ENCODE measurements at regions not wholly inside any gene's neighbourhood (a gene's known extent, or its start where the extent isn't known, plus 50 kb on each side); places are given as distances from the start of the nearest gene placed in this dataset.

DNA sequence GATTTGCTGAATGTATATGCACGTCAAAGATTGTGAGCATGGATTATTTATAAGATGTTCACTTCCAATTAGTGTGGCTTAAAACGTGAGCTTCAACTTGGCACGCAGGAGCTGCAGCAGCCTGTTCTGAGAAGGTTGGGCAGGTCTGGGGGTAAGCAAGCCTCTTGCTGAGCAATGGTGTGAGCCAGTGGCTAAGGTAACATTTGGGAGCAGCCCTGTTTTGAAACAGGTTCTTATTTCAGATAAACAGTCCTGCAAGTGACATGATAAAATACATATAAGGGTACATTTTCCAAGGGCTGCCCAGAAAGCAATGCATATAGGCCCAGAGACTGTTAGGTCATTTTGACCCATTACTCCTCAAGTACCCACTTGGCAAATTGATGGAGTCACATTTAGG, 415.3 kb downstream of the ZNF521 start:
- DNase-seq (no peak), ATAC-seq (no peak)
- no peak for TF ChIP-seq CTCF (IDR thresholded peaks at IDR 0.05)
- Mint-ChIP-seq H3K27ac (no peak overlapping the region), H3K36me3 (no peaks in the 10 kb centered on the region), H3K9me3 (no peaks in the 10 kb centered on the region), H3K27me3 (ENCODE audit: low read depth in 2 of 2) (no peaks in the 10 kb centered on the region), H3K4me1 (no peaks in the 10 kb centered on the region), H3K4me3 (no peak overlapping the region)
- 92% methylated on average over 3 of the region's 3 CpGs for WGBS (ENCODE audit: insufficient coverage)
- Histone ChIP-seq H3K27ac (ENCODE audit: low read length) (no peak overlapping the region), H3K36me3 (ENCODE audit: control insufficient read depth, insufficient read depth, low read length) (no peaks in the 10 kb centered on the region), H3K27me3 (ENCODE audit: control insufficient read depth, insufficient read depth, low read length) (no peaks in the 10 kb centered on the region), H3K4me3 (ENCODE audit: low read length) (no peak overlapping the region), H3K4me1 (ENCODE audit: control insufficient read depth, insufficient read depth, low read length) (no peaks in the 10 kb centered on the region), H3K9me3 (ENCODE audit: control insufficient read depth, insufficient read depth, low read length) (no peaks in the 10 kb centered on the region)
- intact Hi-C loops (cut with micrococcal nuclease): no loop called here

- TF ChIP-seq CTCF (IDR thresholded peaks at IDR 0.05): no peak
- Mint-ChIP-seq H3K27me3 (ENCODE audit: low read depth in 2 of 2) (no peaks in the 10 kb centered on the region), H3K27ac (no peak overlapping the region), H3K9me3 (no peaks in the 10 kb centered on the region), H3K36me3 (no peaks in the 10 kb centered on the region), H3K4me3 (no peak overlapping the region), H3K4me1 (no peaks in the 10 kb centered on the region)
- no peaks in the 10 kb centered on the region for H3K36me3 ChIP-seq (ENCODE audit: control insufficient read depth, insufficient read depth, low read length)
- H3K27ac ChIP-seq (ENCODE audit: low read length): no peak overlapping the region
- DNase-seq (no peak), ATAC-seq (no peak)
- no peaks in the 10 kb centered on the region for H3K9me3 ChIP-seq (ENCODE audit: control insufficient read depth, insufficient read depth, low read length)
- intact Hi-C loops (cut with micrococcal nuclease): no loop called here
- no peaks in the 10 kb centered on the region for H3K27me3 ChIP-seq (ENCODE audit: control insufficient read depth, insufficient read depth, low read length)
- no peak overlapping the region for H3K4me3 ChIP-seq (ENCODE audit: low read length)
- H3K4me1 ChIP-seq (ENCODE audit: control insufficient read depth, insufficient read depth, low read length): no peaks in the 10 kb centered on the region
- 96% methylated on average over 5 of the region's 5 CpGs for WGBS (ENCODE audit: insufficient coverage)
Measured at GRCh38 chr18:24937639-24938275, 414.2 kb downstream of the ZNF521 start.

- WGBS (ENCODE audit: insufficient coverage): 87% methylated on average over 6 of the region's 6 CpGs
- no peak for DNase-seq
- no peaks in the 10 kb centered on the region for H3K36me3 Mint-ChIP-seq
- no peak overlapping the region for H3K4me3 Mint-ChIP-seq
- peaks cover 6 to 7% of the 10 kb centered on the region in 2 donors for H3K4me1 Mint-ChIP-seq
- no peaks in the 10 kb centered on the region for H3K36me3 ChIP-seq (ENCODE audit: control insufficient read depth, insufficient read depth, low read length)
- no peaks in the 10 kb centered on the region for H3K9me3 Mint-ChIP-seq
- ATAC-seq: no peak
- H3K27me3 Mint-ChIP-seq (ENCODE audit: low read depth in 2 of 2): no peaks in the 10 kb centered on the region
- intact Hi-C loops (cut with micrococcal nuclease): no loop called here
- no peak overlapping the region for H3K27ac ChIP-seq (ENCODE audit: low read length)
- H3K4me1 ChIP-seq (ENCODE audit: control insufficient read depth, insufficient read depth, low read length): no peaks in the 10 kb centered on the region
- no peaks in the 10 kb centered on the region for H3K9me3 ChIP-seq (ENCODE audit: control insufficient read depth, insufficient read depth, low read length)
- no peak overlapping the region for H3K27ac Mint-ChIP-seq
- H3K27me3 ChIP-seq (ENCODE audit: control insufficient read depth, insufficient read depth, low read length): no peaks in the 10 kb centered on the region
- H3K4me3 ChIP-seq (ENCODE audit: low read length): no peak overlapping the region
- TF ChIP-seq CTCF (IDR thresholded peaks at IDR 0.05): no peak
Measured at GRCh38 chr18:24940416-24940815, 411.6 kb downstream of the ZNF521 start.
